Activated T-cell treated with anti-CD3 and anti-CD28 coated beads, Interleukin-2, amount 50 U/mL, for 72 hours (primary cell): ENCODE measurements at regions not wholly inside any gene's neighbourhood (a gene's known extent, or its start where the extent isn't known, plus 50 kb on each side); places are given as distances from the start of the nearest gene placed in this dataset.

ENCODE experiments used
- ATAC-seq, 2 donors: fragments of 150-1000 bp; cut with Tn5 transposase; replicated peaks in 1 of 2; 2 replicates each; pipeline ENCODE4 v1.10.0; 2021; ENCODE audit warnings: moderate library complexity in 2 of 2, mild to moderate bottlenecking in 1 of 2
- DNase-seq, 2 donors: peaks; one replicate each; pipeline ENCODE4 v3.0.0; 2021 to 2022; ENCODE audit warnings: mixed read lengths in 1 of 2
- H3K27ac Mint-ChIP-seq: one replicate; pipeline ENCODE4 v1.8.0; 2022; ENCODE audit warnings: mild to moderate bottlenecking, moderate library complexity, mixed read lengths
- H3K27me3 Mint-ChIP-seq: one replicate; pipeline ENCODE4 v1.8.0; 2022; ENCODE audit warnings: low read depth, mixed read lengths
- H3K36me3 Mint-ChIP-seq, 2 donors: one replicate each; pipeline ENCODE4 v1.8.0; 2022; ENCODE audit warnings: mixed read lengths in 2 of 2, mild to moderate bottlenecking in 1 of 2; ENCODE audit not compliant: insufficient read depth in 2 of 2
- H3K4me1 Mint-ChIP-seq: one replicate; pipeline ENCODE4 v1.8.0; 2022; ENCODE audit warnings: low read depth, mixed read lengths
- H3K4me3 Mint-ChIP-seq, 2 donors: one replicate each; pipeline ENCODE4 v1.8.0; 2022; ENCODE audit warnings: mild to moderate bottlenecking in 2 of 2, mixed read lengths in 2 of 2, moderate library complexity in 2 of 2
- H3K9me3 Mint-ChIP-seq, 2 donors: one replicate each; pipeline ENCODE4 v1.8.0; 2022; ENCODE audit warnings: mixed read lengths in 2 of 2

- Mint-ChIP-seq H3K27ac (peak overlapping the region; percentile 44), H3K4me1 (peaks cover 62% of the 10 kb centered on the region), H3K9me3 (no peaks in the 10 kb centered on the region), H3K4me3 (peak overlapping the region; percentile 64 to 92), H3K27me3 (no peaks in the 10 kb centered on the region), H3K36me3 (peaks cover 27 to 35% of the 10 kb centered on the region in 2 donors)
- ATAC-seq (no peak), DNase-seq (no peak)
Measured at GRCh38 chr2:7726989-7727388, 809.8 kb downstream of the RNF144A start.

- DNase-seq (no peak), ATAC-seq (no peak)
- Mint-ChIP-seq H3K27me3 (no peaks in the 10 kb centered on the region), H3K4me1 (peaks cover 68% of the 10 kb centered on the region), H3K4me3 (peak overlapping the region; percentile 64 to 92), H3K27ac (peak overlapping the region; percentile 44), H3K9me3 (no peaks in the 10 kb centered on the region), H3K36me3 (peaks cover 32 to 44% of the 10 kb centered on the region in 2 donors)
Measured at GRCh38 chr2:7728388-7728787, 811.2 kb downstream of the RNF144A start.

- peak overlapping the region; percentile 64 to 92 for H3K4me3 Mint-ChIP-seq
- H3K36me3 Mint-ChIP-seq: peaks cover 35 to 52% of the 10 kb centered on the region in 2 donors
- H3K9me3 Mint-ChIP-seq: peaks cover 0 to 3% of the 10 kb centered on the region in 2 donors
- peaks cover 60% of the 10 kb centered on the region for H3K4me1 Mint-ChIP-seq
- peak overlapping the region; percentile 44 for H3K27ac Mint-ChIP-seq
- no peaks in the 10 kb centered on the region for H3K27me3 Mint-ChIP-seq
- no peak for ATAC-seq
- peak in 1 of 2 donors; percentile 42 for DNase-seq
Measured at GRCh38 chr2:7730449-7730848, 813.2 kb downstream of the RNF144A start.

GRCh38 chr2:7730990-7731389, 813.8 kb downstream of the RNF144A start:
- peak overlapping the region; percentile 44 for H3K27ac Mint-ChIP-seq
- H3K4me3 Mint-ChIP-seq: peak overlapping the region; percentile 64 to 92
- DNase-seq (no peak), ATAC-seq (no peak)
- peaks cover 54% of the 10 kb centered on the region for H3K4me1 Mint-ChIP-seq
- peaks cover 0 to 3% of the 10 kb centered on the region in 2 donors for H3K9me3 Mint-ChIP-seq
- no peaks in the 10 kb centered on the region for H3K27me3 Mint-ChIP-seq
- peaks cover 34 to 49% of the 10 kb centered on the region in 2 donors for H3K36me3 Mint-ChIP-seq

GRCh38 chr2:7732497-7732896, 815.3 kb downstream of the RNF144A start:
- ATAC-seq: peak in 1 of 2 donors; percentile 28
- H3K4me3 Mint-ChIP-seq: peak overlapping the region; percentile 44 to 51
- no peak for DNase-seq
- H3K36me3 Mint-ChIP-seq: peaks cover 29 to 46% of the 10 kb centered on the region in 2 donors
- no peaks in the 10 kb centered on the region for H3K27me3 Mint-ChIP-seq
- peaks cover 60% of the 10 kb centered on the region for H3K4me1 Mint-ChIP-seq
- peaks cover 0 to 6% of the 10 kb centered on the region in 2 donors for H3K9me3 Mint-ChIP-seq
- H3K27ac Mint-ChIP-seq: peak overlapping the region; percentile 79

GRCh38 chr2:7736646-7737305, 819.6 kb downstream of the RNF144A start:
- Mint-ChIP-seq H3K4me3 (peak overlapping the region in 1 of 2 donors; percentile 30), H3K36me3 (peaks cover 13 to 43% of the 10 kb centered on the region in 2 donors), H3K4me1 (peaks cover 63% of the 10 kb centered on the region), H3K27me3 (no peaks in the 10 kb centered on the region), H3K9me3 (peaks cover 4 to 6% of the 10 kb centered on the region in 2 donors), H3K27ac (peak overlapping the region; percentile 56)
- no peak for DNase-seq
- ATAC-seq: peak in 1 of 2 donors; percentile 16

- Mint-ChIP-seq H3K4me1 (peaks cover 61% of the 10 kb centered on the region), H3K27me3 (no peaks in the 10 kb centered on the region), H3K36me3 (peaks cover 19 to 50% of the 10 kb centered on the region in 2 donors), H3K9me3 (peaks cover 11 to 18% of the 10 kb centered on the region in 2 donors), H3K27ac (peak overlapping the region; percentile 55), H3K4me3 (no peak overlapping the region)
- DNase-seq: no peak
- ATAC-seq: no peak
Measured at GRCh38 chr2:7738596-7738995, 821.4 kb downstream of the RNF144A start.

GRCh38 chr2:7740114-7740513, 822.9 kb downstream of the RNF144A start:
- Mint-ChIP-seq H3K27ac (peak overlapping the region; percentile 43), H3K9me3 (peaks cover 20 to 25% of the 10 kb centered on the region in 2 donors), H3K4me3 (peak overlapping the region in 1 of 2 donors; percentile 5), H3K4me1 (peaks cover 68% of the 10 kb centered on the region), H3K36me3 (peaks cover 28 to 58% of the 10 kb centered on the region in 2 donors), H3K27me3 (no peaks in the 10 kb centered on the region)
- ATAC-seq (peak in 1 of 2 donors; percentile 5), DNase-seq (no peak)

GRCh38 chr2:7742301-7742700, 825.1 kb downstream of the RNF144A start:
- no peak overlapping the region for H3K4me3 Mint-ChIP-seq
- peaks cover 25 to 66% of the 10 kb centered on the region in 2 donors for H3K36me3 Mint-ChIP-seq
- peak overlapping the region; percentile 40 for H3K27ac Mint-ChIP-seq
- no peaks in the 10 kb centered on the region for H3K27me3 Mint-ChIP-seq
- H3K4me1 Mint-ChIP-seq: peaks cover 68% of the 10 kb centered on the region
- peaks cover 20 to 23% of the 10 kb centered on the region in 2 donors for H3K9me3 Mint-ChIP-seq
- ATAC-seq (no peak), DNase-seq (no peak)

- Mint-ChIP-seq H3K4me3 (peak overlapping the region in 1 of 2 donors; percentile 25), H3K9me3 (peaks cover 22 to 23% of the 10 kb centered on the region in 2 donors), H3K27ac (peak overlapping the region; percentile 76), H3K27me3 (no peaks in the 10 kb centered on the region), H3K36me3 (peaks cover 29 to 73% of the 10 kb centered on the region in 2 donors), H3K4me1 (peaks cover 58% of the 10 kb centered on the region)
- DNase-seq (peak; percentile 70 to 72), ATAC-seq (peak; percentile 85 to 89)
Measured at GRCh38 chr2:7744827-7745226, 827.6 kb downstream of the RNF144A start.

GRCh38 chr2:7745369-7745768, 828.2 kb downstream of the RNF144A start:
- Mint-ChIP-seq H3K27ac (peak overlapping the region; percentile 76), H3K9me3 (peaks cover 22 to 23% of the 10 kb centered on the region in 2 donors), H3K27me3 (no peaks in the 10 kb centered on the region), H3K36me3 (peaks cover 29 to 68% of the 10 kb centered on the region in 2 donors), H3K4me3 (peak overlapping the region in 1 of 2 donors; percentile 57), H3K4me1 (peaks cover 52% of the 10 kb centered on the region)
- no peak for DNase-seq
- ATAC-seq: no peak

GRCh38 chr2:7748717-7749415, 831.7 kb downstream of the RNF144A start:
- no peak overlapping the region for H3K27ac Mint-ChIP-seq
- H3K4me1 Mint-ChIP-seq: peaks cover 38% of the 10 kb centered on the region
- ATAC-seq: peak; percentile 33 to 57

GRCh38 chr2:7749895-7750559, 832.8 kb downstream of the RNF144A start:
- no peak overlapping the region for H3K4me3 Mint-ChIP-seq
- H3K4me1 Mint-ChIP-seq: peaks cover 28% of the 10 kb centered on the region
- DNase-seq: no peak
- no peak for ATAC-seq
- H3K27ac Mint-ChIP-seq: no peak overlapping the region
- H3K36me3 Mint-ChIP-seq: peaks cover 19 to 52% of the 10 kb centered on the region in 2 donors
- peaks cover 10 to 11% of the 10 kb centered on the region in 2 donors for H3K9me3 Mint-ChIP-seq
- H3K27me3 Mint-ChIP-seq: no peaks in the 10 kb centered on the region

More at GRCh38 chr2:7748717-7749415, 831.7 kb downstream of the RNF144A start:
- no peak for DNase-seq
- no peaks in the 10 kb centered on the region for H3K27me3 Mint-ChIP-seq
- peaks cover 13 to 14% of the 10 kb centered on the region in 2 donors for H3K9me3 Mint-ChIP-seq
- H3K36me3 Mint-ChIP-seq: peaks cover 18 to 52% of the 10 kb centered on the region in 2 donors
- H3K4me3 Mint-ChIP-seq: peak overlapping the region in 1 of 2 donors; percentile 69
